ENCODE measurements at regions not wholly inside any gene's neighbourhood (a gene's known extent, or its start where the extent isn't known, plus 50 kb on each side); places are given as distances from the start of the nearest gene placed in this dataset.

DNA sequence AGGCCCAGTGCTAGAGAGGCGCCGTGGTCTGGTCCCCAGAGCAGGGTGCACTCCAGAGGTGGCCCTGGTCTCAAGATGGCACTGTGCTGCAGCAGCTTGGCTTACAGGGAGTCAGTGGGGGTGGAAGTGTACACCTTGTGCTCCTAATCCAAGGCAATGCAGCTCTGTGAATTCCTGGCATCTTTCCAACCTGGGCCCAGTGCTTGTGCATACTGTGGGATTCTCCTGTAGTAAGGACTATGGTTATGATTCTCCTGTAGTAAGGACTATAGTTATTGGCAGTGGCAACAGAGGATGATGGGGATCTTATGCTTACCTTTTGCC, 616.7 kb upstream of the REG3G start:
- Mint-ChIP-seq H3K4me1 (ENCODE audit: low read depth) (no peaks in the 10 kb centered on the region), H3K36me3 (ENCODE audit: insufficient read depth) (no peaks in the 10 kb centered on the region), H3K27me3 (no peaks in the 10 kb centered on the region), H3K27ac (no peak overlapping the region), H3K9me3 (ENCODE audit: low read depth) (no peaks in the 10 kb centered on the region), H3K4me3 (ENCODE audit: low read depth) (no peak overlapping the region)
- DNase-seq (ENCODE audit: low spot score, unreplicated experiment) = no peak
- TF ChIP-seq, protein P1, sequence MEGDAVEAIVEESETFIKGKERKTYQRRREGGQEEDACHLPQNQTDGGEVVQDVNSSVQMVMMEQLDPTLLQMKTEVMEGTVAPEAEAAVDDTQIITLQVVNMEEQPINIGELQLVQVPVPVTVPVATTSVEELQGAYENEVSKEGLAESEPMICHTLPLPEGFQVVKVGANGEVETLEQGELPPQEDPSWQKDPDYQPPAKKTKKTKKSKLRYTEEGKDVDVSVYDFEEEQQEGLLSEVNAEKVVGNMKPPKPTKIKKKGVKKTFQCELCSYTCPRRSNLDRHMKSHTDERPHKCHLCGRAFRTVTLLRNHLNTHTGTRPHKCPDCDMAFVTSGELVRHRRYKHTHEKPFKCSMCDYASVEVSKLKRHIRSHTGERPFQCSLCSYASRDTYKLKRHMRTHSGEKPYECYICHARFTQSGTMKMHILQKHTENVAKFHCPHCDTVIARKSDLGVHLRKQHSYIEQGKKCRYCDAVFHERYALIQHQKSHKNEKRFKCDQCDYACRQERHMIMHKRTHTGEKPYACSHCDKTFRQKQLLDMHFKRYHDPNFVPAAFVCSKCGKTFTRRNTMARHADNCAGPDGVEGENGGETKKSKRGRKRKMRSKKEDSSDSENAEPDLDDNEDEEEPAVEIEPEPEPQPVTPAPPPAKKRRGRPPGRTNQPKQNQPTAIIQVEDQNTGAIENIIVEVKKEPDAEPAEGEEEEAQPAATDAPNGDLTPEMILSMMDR (IDR thresholded peaks at IDR 0.05; ENCODE audit: unreplicated experiment) = no peak

DNA sequence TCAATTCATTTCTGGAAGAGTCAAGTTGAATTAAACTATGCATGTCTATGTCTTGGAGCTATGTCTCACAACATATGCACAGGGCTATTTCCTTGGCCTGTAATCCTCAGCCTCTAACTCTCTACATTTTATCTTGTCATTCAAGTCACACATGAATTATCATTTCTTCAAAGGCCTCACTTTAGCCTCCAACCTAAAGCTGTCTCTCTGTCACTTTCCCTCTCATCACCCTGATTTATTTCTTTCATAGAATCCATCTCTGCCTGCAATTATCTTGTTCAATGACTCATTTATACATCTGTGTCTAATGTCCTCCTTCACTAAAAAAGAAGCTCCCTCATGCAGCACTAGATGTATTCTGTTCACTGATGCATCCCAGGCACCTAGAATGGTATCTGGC, 614.2 kb upstream of the REG3G start:
- no peaks in the 10 kb centered on the region for H3K4me1 Mint-ChIP-seq (ENCODE audit: low read depth)
- no peaks in the 10 kb centered on the region for H3K9me3 Mint-ChIP-seq (ENCODE audit: low read depth)
- H3K27me3 Mint-ChIP-seq = no peaks in the 10 kb centered on the region
- no peak for DNase-seq (ENCODE audit: low spot score, unreplicated experiment)
- no peaks in the 10 kb centered on the region for H3K36me3 Mint-ChIP-seq (ENCODE audit: insufficient read depth)
- no peak overlapping the region for H3K27ac Mint-ChIP-seq
- no peak overlapping the region for H3K4me3 Mint-ChIP-seq (ENCODE audit: low read depth)
- TF ChIP-seq, protein P1 (IDR thresholded peaks at IDR 0.05; ENCODE audit: unreplicated experiment) = no peak

DNA sequence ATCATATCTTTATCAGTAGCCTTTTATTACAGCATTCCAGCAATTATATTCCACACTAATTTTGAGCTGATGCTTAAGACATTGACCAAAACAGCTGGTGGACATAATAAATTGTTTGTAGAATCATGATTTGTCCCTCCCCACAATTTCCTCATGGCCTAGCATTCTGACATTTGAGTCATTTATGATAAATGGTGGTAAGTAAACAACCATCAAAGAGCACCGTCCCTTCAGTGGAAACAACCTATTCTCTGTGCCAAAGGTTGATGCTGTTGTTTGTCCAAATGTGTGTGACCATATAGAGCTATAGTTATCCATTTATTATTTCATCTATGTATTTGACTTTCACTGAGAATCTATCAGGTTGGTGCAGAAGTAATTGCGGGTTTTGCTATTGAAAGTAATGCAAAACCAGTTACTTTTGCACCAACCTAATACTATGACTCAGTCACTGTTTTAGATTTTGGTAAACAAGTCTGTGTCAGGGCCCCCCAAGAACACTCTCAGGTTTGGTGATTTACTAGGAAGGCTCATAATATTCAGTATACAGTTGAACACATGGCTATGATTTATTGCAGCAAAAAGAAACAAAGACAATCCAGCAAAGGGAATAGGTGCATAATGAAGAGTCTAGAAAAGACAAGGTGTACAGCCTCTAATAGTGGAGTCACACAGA, 608.7 kb upstream of the REG3G start:
- H3K4me1 Mint-ChIP-seq (ENCODE audit: low read depth) = no peaks in the 10 kb centered on the region
- H3K27ac Mint-ChIP-seq = no peak overlapping the region
- DNase-seq (ENCODE audit: low spot score, unreplicated experiment) = no peak
- H3K27me3 Mint-ChIP-seq = no peaks in the 10 kb centered on the region
- no peak overlapping the region for H3K4me3 Mint-ChIP-seq (ENCODE audit: low read depth)
- no peaks in the 10 kb centered on the region for H3K9me3 Mint-ChIP-seq (ENCODE audit: low read depth)
- H3K36me3 Mint-ChIP-seq (ENCODE audit: insufficient read depth) = no peaks in the 10 kb centered on the region
- TF ChIP-seq, protein P1 (IDR thresholded peaks at IDR 0.05; ENCODE audit: unreplicated experiment) = no peak

DNA sequence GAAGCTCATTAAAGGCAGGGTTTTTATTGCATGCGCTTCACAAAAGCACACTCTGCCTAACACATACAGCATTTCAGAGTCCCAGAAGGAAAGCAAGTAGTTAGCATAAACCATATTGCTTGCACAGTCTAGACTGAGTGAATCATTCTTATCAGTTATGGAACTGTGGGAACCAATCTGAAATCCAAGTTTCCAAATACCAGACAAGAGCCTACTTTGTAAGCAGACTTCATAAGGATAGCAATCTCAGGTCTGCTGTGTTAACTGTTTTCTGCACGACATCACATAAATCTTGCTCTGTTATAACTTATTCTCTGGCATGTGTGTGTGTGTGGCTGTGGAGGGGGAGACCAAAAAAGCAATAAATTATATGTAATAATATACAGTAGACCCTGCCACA, 608.1 kb upstream of the REG3G start:
- H3K36me3 Mint-ChIP-seq (ENCODE audit: insufficient read depth) = no peaks in the 10 kb centered on the region
- no peak for DNase-seq (ENCODE audit: low spot score, unreplicated experiment)
- TF ChIP-seq, protein P1 (IDR thresholded peaks at IDR 0.05; ENCODE audit: unreplicated experiment) = no peak
- H3K9me3 Mint-ChIP-seq (ENCODE audit: low read depth) = no peaks in the 10 kb centered on the region
- H3K4me3 Mint-ChIP-seq (ENCODE audit: low read depth) = no peak overlapping the region
- no peak overlapping the region for H3K27ac Mint-ChIP-seq
- no peaks in the 10 kb centered on the region for H3K4me1 Mint-ChIP-seq (ENCODE audit: low read depth)
- H3K27me3 Mint-ChIP-seq = no peaks in the 10 kb centered on the region

DNA sequence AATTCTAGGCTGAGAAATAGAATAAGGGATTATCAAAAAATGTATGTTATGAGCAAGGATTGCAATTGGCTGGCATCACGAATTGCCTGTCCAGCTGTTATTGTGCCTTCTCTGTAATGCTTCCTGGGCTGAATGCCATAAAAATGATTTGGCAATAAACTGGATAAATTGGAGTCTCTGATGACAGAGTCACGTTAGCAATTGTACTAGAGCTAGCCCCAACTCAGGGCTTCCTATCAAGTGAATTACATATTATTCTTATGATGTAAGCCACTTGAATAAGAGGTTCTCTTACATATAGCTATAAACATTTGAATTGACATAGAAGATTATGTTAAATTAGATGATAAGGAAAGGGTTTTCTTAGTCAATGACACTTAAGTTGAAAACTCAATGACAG, 607.5 kb upstream of the REG3G start:
- Mint-ChIP-seq H3K27ac (no peak overlapping the region), H3K4me1 (ENCODE audit: low read depth) (no peaks in the 10 kb centered on the region), H3K9me3 (ENCODE audit: low read depth) (no peaks in the 10 kb centered on the region), H3K27me3 (no peaks in the 10 kb centered on the region), H3K36me3 (ENCODE audit: insufficient read depth) (no peaks in the 10 kb centered on the region), H3K4me3 (ENCODE audit: low read depth) (no peak overlapping the region)
- DNase-seq (ENCODE audit: low spot score, unreplicated experiment) = no peak
- TF ChIP-seq, protein P1 (IDR thresholded peaks at IDR 0.05; ENCODE audit: unreplicated experiment) = no peak
